HG03064 (cell line): ENCODE measurements at regions not wholly inside any gene's neighbourhood (a gene's known extent, or its start where the extent isn't known, plus 50 kb on each side); places are given as distances from the start of the nearest gene placed in this dataset.
A peak's percentile ranks its signal among the peaks of the same experiment; 100 is the strongest.
"Not testable (repeated sequence)": the region's sequence is repeated elsewhere in the genome, so short reads cannot be mapped to it uniquely, and the experiment has no call there.

Experiments
- ATAC-seq: cut with Tn5 transposase; IDR thresholded peaks from one replicate; pipeline ENCODE4 v1.9.1; 2021; ENCODE audit warnings: low read depth; ENCODE audit not compliant: unreplicated experiment

DNA sequence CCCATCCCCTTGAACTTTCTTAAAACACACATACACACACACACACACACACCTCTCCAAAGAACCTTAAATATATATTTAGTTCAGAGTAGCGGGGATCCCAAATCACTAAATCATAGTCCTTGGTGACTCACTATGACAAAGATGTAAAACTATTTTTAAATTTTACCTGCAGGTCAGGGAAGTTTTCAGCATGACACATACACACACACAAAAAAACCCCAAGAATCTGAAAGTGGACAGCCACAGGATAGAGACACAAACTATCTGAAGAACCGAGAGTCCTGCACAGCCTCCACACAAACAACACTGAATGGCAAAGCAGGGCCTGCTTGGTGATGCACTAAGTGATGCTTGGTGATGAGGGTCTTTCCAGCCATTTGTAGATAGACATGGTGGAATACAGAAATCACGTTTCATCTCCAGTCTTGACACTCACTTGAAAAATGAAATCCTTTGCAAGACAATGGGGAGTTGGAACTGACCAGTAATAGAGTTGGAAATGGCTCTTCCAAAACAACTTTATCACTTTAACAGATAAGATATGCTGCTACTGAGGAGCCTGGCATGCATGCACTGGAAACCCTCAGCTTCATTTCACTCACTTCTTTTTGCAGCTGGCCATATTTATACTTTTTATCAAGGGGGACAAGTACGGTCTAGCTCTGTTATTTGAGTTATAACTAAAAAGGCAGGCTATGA, 307.3 kb downstream of the RAPGEF2 start:
- no peak for ATAC-seq

DNA sequence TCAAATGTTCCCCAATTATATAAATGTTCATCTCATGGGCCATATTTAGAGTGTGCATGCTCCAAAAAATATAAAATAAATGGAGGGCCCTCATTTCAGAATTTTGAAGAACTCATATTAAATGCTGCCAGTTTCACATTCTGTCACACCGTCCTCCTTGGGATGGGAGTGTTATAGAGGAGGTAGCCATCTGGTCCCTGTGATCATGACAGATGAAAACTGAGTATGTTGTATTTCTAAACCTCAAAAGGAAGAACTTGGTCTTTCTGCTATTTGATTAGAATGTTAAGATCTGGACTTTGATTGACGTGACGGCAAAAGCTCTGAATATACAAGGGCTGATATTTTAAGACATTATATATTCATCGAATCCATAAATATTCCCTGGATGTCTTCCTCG, 308.0 kb downstream of the RAPGEF2 start:
- ATAC-seq, result no peak

- ATAC-seq, result no peak
These were observed 310.5 kb downstream of the RAPGEF2 start for GRCh38 chr4:159413306-159413943.

DNA sequence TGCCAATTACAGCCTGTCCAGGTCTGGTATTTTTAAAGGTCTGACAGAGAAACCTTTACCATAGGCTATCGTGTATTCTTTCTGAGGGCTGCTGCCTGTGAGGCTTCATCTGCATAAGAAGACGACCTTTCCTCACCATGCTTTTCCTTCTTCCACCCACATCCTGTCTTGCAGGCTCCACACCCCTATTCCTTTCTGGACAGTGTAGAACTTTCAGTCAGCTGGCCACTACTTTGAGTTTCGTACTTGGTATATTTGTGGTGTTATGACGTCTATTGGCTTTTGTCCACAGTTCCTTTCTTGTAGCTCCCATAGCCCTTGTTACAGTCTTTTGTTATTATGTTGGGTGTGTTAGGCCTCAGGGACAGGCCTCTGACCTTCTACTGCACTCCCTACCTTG, 311.4 kb downstream of the RAPGEF2 start:
- no peak for ATAC-seq

- no peak for ATAC-seq
These were observed 313.2 kb downstream of the RAPGEF2 start for GRCh38 chr4:159416073-159416472.

DNA sequence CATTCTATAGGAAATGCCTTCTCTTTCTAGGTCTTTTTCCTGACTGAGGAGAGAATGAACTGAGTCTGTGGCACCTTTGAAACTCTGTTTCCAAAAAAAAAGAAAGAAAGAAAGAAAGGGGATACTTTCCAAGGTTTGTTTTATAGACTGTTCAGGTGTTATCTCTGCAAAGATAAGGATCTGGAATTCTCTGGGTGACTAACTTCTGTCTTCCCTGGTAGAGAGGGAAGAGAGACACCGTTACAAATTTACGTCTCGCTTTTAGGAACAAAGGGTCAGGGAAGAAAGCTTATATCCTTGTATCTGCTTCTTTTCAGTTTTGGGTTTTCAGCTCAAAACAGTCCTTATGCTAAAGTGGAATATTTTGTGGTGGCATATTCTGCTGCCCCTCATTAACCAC, 314.1 kb downstream of the RAPGEF2 start:
- no peak for ATAC-seq

GRCh38 chr4:159420162-159421057, 317.5 kb downstream of the RAPGEF2 start:
- ATAC-seq, result no peak

DNA sequence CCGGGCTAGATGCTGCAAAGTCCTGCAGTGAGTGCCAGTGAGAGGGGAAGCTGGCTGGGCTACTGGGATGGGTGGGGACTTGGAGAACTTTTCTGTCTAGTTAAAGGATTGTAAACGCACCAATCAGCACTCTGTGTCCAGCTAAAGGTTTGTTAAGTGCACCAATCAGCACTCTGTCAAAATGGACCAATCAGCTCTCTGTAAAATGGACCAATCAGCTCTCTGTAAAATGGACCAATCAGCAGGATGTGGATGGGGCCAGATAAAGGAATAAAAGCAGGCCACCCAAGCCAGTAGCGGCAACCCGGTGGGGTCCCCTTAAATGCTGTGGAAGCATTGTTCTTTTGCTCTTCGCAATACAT, 318.2 kb downstream of the RAPGEF2 start:
- not testable (repeated sequence) for ATAC-seq

- no peak for ATAC-seq
These were observed 319.1 kb downstream of the RAPGEF2 start for GRCh38 chr4:159422019-159422418.

GRCh38 chr4:159422626-159423025, 319.7 kb downstream of the RAPGEF2 start:
- ATAC-seq, result no peak

- no peak for ATAC-seq
These were observed 322.9 kb downstream of the RAPGEF2 start for GRCh38 chr4:159425737-159426305.

DNA sequence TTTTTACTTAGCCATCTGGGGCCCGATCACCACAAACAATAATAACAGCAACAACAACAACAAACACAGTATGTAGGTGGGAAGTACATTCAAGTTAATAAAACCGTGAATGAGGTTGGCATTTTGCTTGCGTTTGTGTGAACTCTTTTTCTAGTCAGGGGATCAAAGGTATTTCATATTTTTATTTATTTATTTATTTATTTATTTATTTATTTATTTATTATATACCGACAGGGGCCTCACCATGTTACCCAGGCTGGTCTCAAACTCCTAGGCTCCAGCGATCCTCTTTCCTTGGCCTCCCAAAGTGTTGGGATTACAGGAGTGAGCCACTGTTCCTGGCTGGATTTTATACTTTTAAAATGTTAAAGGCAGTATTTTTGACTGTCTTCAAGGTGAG, 325.4 kb downstream of the RAPGEF2 start:
- ATAC-seq, result no peak

DNA sequence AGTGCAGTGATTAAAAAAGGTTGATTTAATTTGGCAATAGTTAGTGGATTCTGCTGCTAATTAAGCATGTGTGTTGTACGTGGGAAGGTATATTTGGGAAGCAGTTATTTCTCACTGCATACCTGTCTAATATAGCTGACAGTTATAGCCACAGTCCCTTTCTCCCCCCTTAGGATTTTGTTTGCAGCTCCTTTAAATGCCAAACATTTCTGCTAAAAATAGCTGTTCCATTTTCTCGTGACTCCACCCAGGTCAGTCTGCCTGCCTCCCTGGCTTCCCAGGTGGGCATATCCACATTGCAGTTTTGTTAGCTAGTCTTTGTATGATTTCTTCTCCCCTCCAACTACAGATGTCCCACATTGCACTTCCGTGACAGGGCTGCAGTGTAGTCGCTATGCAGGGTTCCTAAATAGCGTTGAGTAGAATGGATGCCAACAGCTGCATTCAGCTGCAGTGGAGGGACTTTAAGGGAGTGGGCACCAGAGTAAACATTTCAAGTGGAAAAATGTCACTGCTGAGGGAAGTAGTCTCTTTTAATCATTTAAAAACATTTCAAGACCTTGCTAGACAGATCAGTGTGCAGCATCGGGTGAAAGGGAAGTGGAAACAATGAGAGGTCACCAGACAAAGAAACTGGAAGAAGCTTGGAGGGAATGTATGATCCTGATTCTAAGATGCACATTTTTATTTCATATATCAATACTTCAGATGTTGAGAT, 326.3 kb downstream of the RAPGEF2 start:
- no peak for ATAC-seq

DNA sequence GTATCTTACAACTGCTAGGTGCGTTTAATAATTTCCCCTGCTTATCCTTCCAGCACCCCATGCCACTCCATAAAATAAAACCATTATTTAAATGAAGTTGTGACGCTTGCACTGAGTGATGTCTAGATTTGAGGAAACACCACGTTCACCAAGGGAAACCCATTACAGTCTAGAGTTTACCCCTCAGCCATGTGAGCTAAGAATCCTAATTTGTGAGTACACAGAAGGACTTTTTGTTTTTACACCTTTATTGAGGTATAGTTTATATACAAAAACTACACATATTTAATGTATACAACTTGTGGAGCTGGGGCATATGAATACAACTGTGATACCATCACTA, 326.8 kb downstream of the RAPGEF2 start:
- ATAC-seq, result no peak

DNA sequence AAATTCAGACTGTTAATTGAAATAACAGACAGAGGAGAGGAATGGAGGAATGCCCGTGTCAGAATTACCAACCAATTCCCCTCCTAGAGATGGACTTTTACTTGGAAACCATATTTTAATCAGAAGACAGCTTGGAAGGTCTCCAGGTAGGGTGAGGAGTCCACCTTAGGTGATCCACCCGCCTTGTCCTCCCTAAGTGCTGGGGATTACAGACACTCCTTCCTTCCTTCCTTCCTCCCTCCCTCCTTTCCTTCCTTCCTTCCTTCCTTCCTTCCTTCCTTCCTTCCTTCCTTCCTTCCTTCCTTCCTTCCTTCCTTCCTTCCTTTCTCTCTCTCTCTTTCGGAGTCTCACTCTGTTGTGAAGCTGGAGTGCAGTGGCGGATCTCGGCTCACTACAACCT, 328.0 kb downstream of the RAPGEF2 start:
- ATAC-seq, result no peak

GRCh38 chr4:159432436-159432835, 329.6 kb downstream of the RAPGEF2 start:
- no peak for ATAC-seq

DNA sequence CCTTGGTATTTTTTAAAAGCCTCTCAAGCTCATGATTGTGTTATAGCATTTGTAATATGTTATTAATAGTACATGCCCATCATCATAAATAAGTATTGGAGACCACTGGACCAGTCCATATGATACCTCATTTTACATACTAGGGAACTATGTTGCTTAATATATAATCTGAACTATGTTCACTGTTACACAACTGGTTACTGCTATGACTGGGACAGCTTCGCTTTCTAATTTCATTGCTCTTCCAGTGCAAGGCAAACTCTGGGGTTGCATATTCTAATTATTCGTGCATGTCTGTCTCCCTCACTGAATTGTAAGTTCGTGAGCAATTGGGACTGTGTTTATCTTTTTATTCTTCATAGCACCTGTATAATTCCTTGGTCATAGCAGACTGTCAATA, 330.5 kb downstream of the RAPGEF2 start:
- ATAC-seq, result no peak

- no peak for ATAC-seq
These were observed 331.4 kb downstream of the RAPGEF2 start for GRCh38 chr4:159434114-159434870.

DNA sequence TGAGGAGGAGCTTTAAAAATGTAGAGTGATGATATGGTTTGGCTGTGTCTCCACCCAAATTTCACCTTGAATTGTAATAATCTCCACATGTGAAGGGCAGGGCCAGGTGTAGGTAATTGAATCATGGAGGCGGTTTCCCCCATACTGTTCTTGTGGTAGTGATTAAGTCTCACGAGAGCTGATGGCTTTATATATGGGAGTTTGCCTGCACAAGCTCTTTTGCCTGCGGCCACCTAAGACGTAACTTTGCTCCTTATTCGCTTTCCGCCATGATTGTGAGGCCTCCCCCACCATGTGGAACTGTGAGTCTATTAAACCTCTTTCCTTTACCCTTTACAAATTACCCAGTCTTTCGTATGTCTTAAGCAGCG, 332.0 kb downstream of the RAPGEF2 start:
- ATAC-seq, result no peak

DNA sequence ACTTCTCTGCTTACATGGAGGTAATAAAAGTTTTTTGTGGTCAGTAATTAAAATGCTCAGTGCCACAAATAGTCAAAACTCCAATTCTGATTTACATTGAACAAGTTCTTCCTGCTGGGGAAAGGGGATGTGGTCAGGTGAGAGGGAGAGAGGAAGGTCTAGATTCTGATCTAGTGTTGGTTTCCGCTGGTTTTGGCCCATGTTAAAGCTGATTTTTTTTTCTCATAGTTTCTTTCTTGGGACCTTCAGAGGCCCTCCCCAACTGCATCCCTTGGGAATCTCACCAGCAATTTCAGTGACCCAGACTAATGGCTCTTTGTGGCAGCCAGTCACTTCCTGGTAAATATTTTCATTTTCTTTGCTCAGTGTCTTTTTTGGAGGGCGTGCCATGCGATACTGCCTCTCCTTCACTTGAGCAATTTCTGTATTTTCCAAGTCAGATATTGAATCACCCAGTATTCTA, 332.7 kb downstream of the RAPGEF2 start:
- ATAC-seq, result peak; percentile 64
